Chondrocyte (in vitro differentiated cells): ENCODE measurements at regions not wholly inside any gene's neighbourhood (a gene's known extent, or its start where the extent isn't known, plus 50 kb on each side); places are given as distances from the start of the nearest gene placed in this dataset.
"Not testable (repeated sequence)": the region's sequence is repeated elsewhere in the genome, so short reads cannot be mapped to it uniquely, and the experiment has no call there.

Source experiments
- DNase-seq: peaks from one replicate; pipeline ENCODE4 v3.0.0; 2021; ENCODE audit warnings: mixed read lengths, low spot score
- H3K27ac Mint-ChIP-seq: one replicate; pipeline ENCODE4 v1.8.0; 2021; ENCODE audit warnings: mild to moderate bottlenecking, moderate library complexity, mixed read lengths; ENCODE audit not compliant: unreplicated experiment
- H3K27me3 Mint-ChIP-seq: 2 replicates; pipeline ENCODE4 v1.8.0; 2021; ENCODE audit warnings: low read depth, mixed read lengths
- H3K36me3 Mint-ChIP-seq: 2 replicates; pipeline ENCODE4 v1.8.0; 2021; ENCODE audit warnings: low read depth, mixed read lengths
- H3K4me1 Mint-ChIP-seq: 2 replicates; pipeline ENCODE4 v1.8.0; 2021; ENCODE audit warnings: low read depth, mild to moderate bottlenecking, mixed read lengths
- H3K4me3 Mint-ChIP-seq: one replicate; pipeline ENCODE4 v1.8.0; 2021; ENCODE audit warnings: mild to moderate bottlenecking, moderate library complexity, mixed read lengths; ENCODE audit not compliant: unreplicated experiment
- H3K9me3 Mint-ChIP-seq: 2 replicates; pipeline ENCODE4 v1.8.0; 2021; ENCODE audit warnings: low read depth, mixed read lengths
- TF ChIP-seq, protein P1 (sequence below): fragments of 200-600 bp; sonication (generic); IDR thresholded peaks from 2 replicates; pipeline ENCODE4 v1.5.0; 2021; ENCODE audit warnings: antibody characterized with exemption, mild to moderate bottlenecking, moderate library complexity

DNA sequence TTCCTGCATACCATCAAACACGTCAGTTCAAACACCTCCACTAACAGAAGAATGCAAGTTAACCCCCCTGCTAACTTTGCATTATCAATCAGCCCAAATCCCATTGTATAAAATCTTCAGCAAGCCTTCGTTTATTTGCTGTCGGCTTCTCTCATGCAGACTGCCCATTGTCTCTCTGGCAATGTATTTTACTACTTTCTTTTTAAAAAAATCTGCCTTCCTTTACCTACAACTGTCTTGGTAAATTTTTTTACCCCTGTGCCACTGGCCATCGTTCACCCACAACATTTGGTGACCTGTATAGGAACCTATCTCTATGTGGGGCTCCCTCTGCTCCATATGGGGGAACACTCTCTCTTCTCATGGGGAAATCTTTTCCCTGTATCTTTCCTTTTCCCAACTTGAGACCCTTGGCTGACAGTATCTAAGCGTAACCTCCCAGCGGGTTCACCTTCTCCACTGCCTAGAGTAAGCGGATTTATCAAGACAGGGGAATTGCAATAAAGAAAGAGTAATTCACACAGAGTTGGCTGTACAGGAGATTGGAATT lies 244.6 kb downstream of the CPXCR1 start:
- H3K4me3 Mint-ChIP-seq = no peak overlapping the region
- H3K27ac Mint-ChIP-seq = no peak overlapping the region
- no peaks in the 10 kb centered on the region for H3K36me3 Mint-ChIP-seq
- no peak for DNase-seq
- H3K4me1 Mint-ChIP-seq = no peaks in the 10 kb centered on the region
- TF ChIP-seq, protein P1, sequence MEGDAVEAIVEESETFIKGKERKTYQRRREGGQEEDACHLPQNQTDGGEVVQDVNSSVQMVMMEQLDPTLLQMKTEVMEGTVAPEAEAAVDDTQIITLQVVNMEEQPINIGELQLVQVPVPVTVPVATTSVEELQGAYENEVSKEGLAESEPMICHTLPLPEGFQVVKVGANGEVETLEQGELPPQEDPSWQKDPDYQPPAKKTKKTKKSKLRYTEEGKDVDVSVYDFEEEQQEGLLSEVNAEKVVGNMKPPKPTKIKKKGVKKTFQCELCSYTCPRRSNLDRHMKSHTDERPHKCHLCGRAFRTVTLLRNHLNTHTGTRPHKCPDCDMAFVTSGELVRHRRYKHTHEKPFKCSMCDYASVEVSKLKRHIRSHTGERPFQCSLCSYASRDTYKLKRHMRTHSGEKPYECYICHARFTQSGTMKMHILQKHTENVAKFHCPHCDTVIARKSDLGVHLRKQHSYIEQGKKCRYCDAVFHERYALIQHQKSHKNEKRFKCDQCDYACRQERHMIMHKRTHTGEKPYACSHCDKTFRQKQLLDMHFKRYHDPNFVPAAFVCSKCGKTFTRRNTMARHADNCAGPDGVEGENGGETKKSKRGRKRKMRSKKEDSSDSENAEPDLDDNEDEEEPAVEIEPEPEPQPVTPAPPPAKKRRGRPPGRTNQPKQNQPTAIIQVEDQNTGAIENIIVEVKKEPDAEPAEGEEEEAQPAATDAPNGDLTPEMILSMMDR = no peak
- H3K27me3 Mint-ChIP-seq = peaks cover 3% of the 10 kb centered on the region
- peaks cover 2% of the 10 kb centered on the region for H3K9me3 Mint-ChIP-seq

GRCh38 chrX:89021964-89022363 lies 274.9 kb downstream of the CPXCR1 start:
- DNase-seq = no peak
- no peak overlapping the region for H3K4me3 Mint-ChIP-seq
- TF ChIP-seq, protein P1 = no peak
- H3K27me3 Mint-ChIP-seq = no peaks in the 10 kb centered on the region
- no peaks in the 10 kb centered on the region for H3K4me1 Mint-ChIP-seq
- no peak overlapping the region for H3K27ac Mint-ChIP-seq
- no peaks in the 10 kb centered on the region for H3K36me3 Mint-ChIP-seq
- H3K9me3 Mint-ChIP-seq = peaks cover 21% of the 10 kb centered on the region

GRCh38 chrX:89033723-89034122 lies 286.7 kb downstream of the CPXCR1 start:
- DNase-seq = no peak
- Mint-ChIP-seq H3K9me3 (peaks cover 29% of the 10 kb centered on the region), H3K36me3 (no peaks in the 10 kb centered on the region), H3K4me1 (no peaks in the 10 kb centered on the region), H3K27ac (no peak overlapping the region), H3K4me3 (no peak overlapping the region), H3K27me3 (no peaks in the 10 kb centered on the region)
- TF ChIP-seq, protein P1 = no peak

- peaks cover 23% of the 10 kb centered on the region for H3K9me3 Mint-ChIP-seq
- no peaks in the 10 kb centered on the region for H3K4me1 Mint-ChIP-seq
- no peak overlapping the region for H3K27ac Mint-ChIP-seq
- no peaks in the 10 kb centered on the region for H3K27me3 Mint-ChIP-seq
- H3K36me3 Mint-ChIP-seq = no peaks in the 10 kb centered on the region
- no peak for DNase-seq
- TF ChIP-seq, protein P1 = no peak
- H3K4me3 Mint-ChIP-seq = no peak overlapping the region
These were observed 287.7 kb downstream of the CPXCR1 start for GRCh38 chrX:89034679-89035078.

DNA sequence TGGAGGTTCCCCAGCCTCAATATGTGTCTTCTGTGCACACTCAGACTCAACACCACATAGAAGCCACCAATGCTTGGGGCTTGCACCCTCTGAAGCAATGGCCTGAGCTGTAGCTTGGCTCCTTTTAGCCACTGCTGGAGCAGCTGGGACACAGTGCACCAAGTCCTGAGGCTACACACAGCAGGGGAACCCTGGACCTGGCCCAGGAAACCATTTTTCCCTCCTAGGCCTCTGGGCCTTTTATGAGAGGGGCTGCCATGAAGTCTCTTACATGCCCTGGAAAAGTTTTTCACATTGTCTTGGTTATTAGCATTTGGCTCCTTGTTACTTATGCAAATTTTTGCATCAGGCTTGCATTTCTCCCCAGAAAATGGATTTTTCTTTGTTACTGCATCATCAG lies 306.2 kb downstream of the CPXCR1 start:
- no peaks in the 10 kb centered on the region for H3K36me3 Mint-ChIP-seq
- no peak for DNase-seq

GRCh38 chrX:89099587-89099986 lies 352.6 kb downstream of the CPXCR1 start:
- not testable (repeated sequence) for H3K27ac Mint-ChIP-seq, DNase-seq, H3K27me3 Mint-ChIP-seq, H3K4me1 Mint-ChIP-seq, H3K4me3 Mint-ChIP-seq, H3K36me3 Mint-ChIP-seq
- H3K9me3 Mint-ChIP-seq = peaks cover 20% of the 10 kb centered on the region

More for the DNA sequence above, 306.2 kb downstream of the CPXCR1 start:
- Mint-ChIP-seq H3K9me3 (peaks cover 8% of the 10 kb centered on the region), H3K27me3 (no peaks in the 10 kb centered on the region), H3K4me1 (no peaks in the 10 kb centered on the region), H3K4me3 (no peak overlapping the region), H3K27ac (no peak overlapping the region)
- TF ChIP-seq, protein P1 = no peak
